Stomach (tissue), 4 donors: ENCODE measurements at regions not wholly inside any gene's neighbourhood (a gene's known extent, or its start where the extent isn't known, plus 50 kb on each side); places are given as distances from the start of the nearest gene placed in this dataset.

Experiments used
- POLR2AphosphoS5 ChIP-seq, 3 donors: sonication (generic); formaldehyde crosslinking; IDR thresholded peaks; one replicate each; pipeline ENCODE4 v1.6.1; 2016; ENCODE audit warnings: antibody characterized with exemption in 3 of 3
- TF ChIP-seq, protein P1 (sequence below), 7 experiments: fragments of 450-650 bp in 4 of 7; fragments of 200-600 bp in 3 of 7; sonication (generic) in 3 of 7; IDR thresholded peaks; one replicate each; pipeline ENCODE4 v1.5.1; 2016 to 2019; ENCODE audit warnings: antibody characterized with exemption in 7 of 7, control low read depth in 2 of 7, mild to moderate bottlenecking in 1 of 7

DNA sequence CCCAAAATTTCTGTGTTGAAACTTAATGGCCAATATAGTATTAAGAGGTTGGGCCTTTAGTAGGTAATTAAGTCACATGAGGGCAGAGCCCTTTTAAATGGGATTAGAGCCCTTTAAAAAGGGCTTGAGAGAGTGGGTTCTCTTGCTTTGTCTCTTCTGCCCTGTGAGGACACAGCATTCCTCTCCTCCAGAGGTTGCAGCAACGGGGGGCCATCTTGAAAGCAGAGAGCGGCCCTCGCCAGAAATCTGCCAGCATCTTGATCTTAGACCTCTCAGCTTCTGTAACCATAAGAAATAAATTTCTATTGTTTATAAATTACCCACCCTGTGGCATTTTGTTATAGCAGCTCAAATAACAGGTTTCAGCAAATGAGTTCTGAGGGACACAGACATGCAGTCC is 305.0 kb upstream of the LRP1B start:
- TF ChIP-seq, protein P1, sequence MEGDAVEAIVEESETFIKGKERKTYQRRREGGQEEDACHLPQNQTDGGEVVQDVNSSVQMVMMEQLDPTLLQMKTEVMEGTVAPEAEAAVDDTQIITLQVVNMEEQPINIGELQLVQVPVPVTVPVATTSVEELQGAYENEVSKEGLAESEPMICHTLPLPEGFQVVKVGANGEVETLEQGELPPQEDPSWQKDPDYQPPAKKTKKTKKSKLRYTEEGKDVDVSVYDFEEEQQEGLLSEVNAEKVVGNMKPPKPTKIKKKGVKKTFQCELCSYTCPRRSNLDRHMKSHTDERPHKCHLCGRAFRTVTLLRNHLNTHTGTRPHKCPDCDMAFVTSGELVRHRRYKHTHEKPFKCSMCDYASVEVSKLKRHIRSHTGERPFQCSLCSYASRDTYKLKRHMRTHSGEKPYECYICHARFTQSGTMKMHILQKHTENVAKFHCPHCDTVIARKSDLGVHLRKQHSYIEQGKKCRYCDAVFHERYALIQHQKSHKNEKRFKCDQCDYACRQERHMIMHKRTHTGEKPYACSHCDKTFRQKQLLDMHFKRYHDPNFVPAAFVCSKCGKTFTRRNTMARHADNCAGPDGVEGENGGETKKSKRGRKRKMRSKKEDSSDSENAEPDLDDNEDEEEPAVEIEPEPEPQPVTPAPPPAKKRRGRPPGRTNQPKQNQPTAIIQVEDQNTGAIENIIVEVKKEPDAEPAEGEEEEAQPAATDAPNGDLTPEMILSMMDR (IDR thresholded peaks at IDR 0.05), result no peak
- TF ChIP-seq POLR2AphosphoS5 (IDR thresholded peaks at IDR 0.05), result no peak
